Midbrain (tissue), 1 donor: ENCODE measurements at regions not wholly inside any gene's neighbourhood (a gene's known extent, or its start where the extent isn't known, plus 50 kb on each side); places are given as distances from the start of the nearest gene placed in this dataset.

Experiments used
- DNase-seq: peaks from one replicate; lab custom pipeline; 2025; lab: John Stamatoyannopoulos, UW

DNA sequence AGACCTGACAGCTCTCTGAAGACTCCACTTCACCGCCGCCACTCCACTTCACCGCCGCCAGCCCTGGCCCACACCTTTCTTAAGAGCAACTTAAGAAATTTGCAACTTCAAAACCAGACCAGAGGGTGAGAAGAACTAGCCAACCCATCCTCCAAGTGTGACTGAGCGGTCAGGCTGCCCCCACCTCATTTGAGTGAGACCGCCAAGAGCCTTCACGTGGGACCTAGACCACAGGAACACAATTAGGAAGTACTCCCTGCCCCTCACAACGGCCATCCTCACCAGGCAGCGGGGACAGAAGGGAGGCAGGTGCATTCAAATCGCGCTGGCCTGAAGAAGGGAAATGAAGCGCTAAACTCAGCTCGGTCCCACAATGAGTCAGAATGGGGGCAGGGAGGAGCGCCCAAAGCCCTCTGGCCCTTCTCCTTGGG is 156.8 kb upstream of the BCL6 start:
- no peak for DNase-seq

DNA sequence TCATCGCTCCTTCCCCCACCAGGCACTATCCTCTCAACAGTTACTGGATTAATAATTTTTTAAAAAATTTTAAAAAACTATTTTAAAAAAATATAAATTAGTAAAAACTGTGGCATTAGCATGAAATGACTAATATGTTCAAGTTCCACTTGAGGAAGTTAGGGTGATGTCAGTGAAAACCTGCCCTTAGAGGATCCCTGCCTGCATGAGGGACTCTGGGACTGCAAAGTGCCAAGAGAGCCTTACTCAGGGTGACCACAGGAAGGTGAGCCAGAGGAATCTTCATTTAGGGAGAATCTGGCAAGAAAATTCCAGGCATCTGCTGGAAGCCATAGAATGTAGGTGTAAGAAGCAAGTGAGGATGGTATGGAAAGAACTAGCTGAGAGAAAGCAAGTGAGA is 157.7 kb upstream of the BCL6 start:
- no peak for DNase-seq

DNA sequence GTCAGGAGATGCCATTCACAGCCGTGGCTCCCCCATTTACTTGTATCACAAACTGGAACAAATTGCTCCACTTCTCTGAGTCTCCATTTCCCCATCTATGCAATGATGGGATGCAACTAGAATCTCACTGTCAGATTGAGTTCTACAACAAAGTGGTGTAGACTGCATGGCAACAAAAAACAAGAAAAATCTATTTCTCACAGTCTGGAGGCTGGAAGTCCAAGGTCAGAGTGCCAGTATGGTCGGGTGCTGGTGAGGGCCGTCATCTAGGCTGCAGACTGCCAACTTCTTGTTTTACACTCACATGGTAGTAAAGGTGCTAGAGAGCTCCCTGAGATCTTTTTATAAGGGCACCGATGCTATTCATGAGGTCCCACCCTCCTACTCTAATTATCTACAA is 158.4 kb upstream of the BCL6 start:
- no peak for DNase-seq

DNA sequence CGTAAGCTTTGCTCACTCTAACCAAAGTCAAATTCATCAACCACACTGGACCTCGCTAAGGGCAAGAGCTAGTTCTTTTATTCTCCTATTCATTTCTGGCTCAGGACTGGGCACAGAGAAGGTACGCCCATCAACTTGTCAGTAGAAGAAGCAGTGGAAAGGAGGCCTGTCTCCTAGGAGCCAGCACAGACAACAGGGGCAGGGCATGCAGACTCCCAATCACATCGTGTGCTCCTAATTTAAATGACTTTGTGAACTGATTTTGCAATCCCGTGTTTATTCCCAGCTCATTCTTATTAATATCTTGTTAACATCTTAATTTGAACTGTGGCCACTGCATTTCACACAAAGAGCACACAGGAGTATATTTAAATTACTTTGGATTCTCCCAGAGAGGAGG is 161.1 kb upstream of the BCL6 start:
- DNase-seq: no peak

DNA sequence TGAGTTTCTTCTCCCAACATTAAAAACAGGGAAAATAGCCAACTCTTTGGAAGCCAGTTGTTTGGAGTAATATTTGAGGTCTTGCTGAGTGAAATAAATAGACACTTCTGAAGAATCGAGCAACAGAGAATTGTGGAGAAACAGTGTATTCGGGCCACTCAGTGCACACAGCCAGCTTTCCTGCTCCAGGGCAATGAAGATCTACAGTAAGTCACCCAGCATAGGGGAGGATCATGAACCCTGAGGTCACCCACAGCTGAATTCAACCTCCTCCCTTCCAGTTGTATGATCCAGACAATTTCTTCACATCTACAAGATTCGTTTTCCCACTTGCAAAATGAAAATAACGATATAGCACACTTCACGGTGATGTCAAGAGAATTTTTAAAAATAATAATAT is 161.7 kb upstream of the BCL6 start:
- no peak for DNase-seq

- DNase-seq: no peak
These were observed 164.6 kb upstream of the BCL6 start for GRCh38 chr3:187909866-187910265.

DNA sequence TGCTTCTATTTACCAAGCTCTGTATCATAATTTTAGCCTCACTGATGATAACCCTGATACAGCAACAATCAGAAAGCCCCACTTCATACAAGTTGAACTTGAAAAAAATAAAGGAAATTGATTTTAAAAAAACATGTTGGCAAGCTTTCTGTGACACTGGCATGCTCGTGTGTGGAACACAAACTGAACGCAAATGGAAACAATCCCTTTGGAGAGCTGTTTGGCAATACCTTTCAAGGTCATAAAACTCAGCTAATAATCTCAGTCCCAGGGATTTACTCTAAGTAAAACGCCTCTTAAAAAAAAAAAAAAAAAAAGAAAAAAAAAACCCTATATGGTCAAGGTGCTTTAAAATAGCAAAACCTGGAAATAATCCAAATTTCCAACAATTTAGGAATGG is 166.7 kb upstream of the BCL6 start:
- no peak for DNase-seq

GRCh38 chr3:187913617-187914033 is 168.4 kb upstream of the BCL6 start:
- no peak for DNase-seq

DNA sequence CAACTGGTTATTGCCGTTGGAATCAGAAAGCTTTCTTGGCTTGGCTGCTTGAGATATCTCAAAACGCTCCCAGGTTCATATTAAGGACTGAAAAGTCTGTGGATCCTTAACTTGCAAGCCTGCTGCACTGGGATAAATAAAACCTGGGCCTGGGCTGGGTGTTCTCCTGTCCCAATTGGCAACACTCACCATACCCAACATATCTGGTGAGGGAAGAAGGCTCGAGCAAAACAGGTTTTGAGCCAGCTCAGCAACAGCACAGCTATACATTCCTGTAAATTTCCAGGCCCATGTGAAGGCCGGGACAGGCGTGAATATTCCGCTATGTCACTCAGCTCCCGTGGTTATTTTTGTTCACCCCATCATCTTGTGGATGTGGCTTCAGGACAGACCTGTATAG is 169.0 kb upstream of the BCL6 start:
- no peak for DNase-seq

GRCh38 chr3:187916072-187916471 is 170.8 kb upstream of the BCL6 start:
- no peak for DNase-seq

- DNase-seq: no peak
These were observed 172.9 kb upstream of the BCL6 start for GRCh38 chr3:187918081-187918644.

- no peak for DNase-seq
These were observed 173.8 kb upstream of the BCL6 start for GRCh38 chr3:187919048-187919447.

- DNase-seq: no peak
These were observed 174.3 kb upstream of the BCL6 start for GRCh38 chr3:187919544-187919943.

DNA sequence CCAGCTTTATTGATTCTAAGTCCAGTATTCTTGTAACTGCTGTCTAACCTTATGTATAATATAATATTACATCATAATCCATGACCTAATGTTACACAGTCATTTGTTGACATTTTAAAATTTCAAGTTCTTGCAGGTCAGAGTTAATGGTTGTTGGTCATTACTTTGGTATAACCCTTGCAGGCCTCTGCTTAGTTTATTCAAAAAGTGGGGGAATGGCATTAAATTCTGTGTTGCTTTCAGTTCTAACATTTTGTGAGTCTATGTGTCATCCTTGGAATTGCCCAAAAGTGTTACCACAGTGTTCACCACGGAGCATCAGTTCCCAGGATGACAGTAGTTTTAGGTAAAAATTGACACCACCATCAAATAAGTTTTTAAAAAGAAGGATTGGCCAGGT is 174.8 kb upstream of the BCL6 start:
- no peak for DNase-seq

- no peak for DNase-seq
These were observed 175.6 kb upstream of the BCL6 start for GRCh38 chr3:187920913-187921312.

DNA sequence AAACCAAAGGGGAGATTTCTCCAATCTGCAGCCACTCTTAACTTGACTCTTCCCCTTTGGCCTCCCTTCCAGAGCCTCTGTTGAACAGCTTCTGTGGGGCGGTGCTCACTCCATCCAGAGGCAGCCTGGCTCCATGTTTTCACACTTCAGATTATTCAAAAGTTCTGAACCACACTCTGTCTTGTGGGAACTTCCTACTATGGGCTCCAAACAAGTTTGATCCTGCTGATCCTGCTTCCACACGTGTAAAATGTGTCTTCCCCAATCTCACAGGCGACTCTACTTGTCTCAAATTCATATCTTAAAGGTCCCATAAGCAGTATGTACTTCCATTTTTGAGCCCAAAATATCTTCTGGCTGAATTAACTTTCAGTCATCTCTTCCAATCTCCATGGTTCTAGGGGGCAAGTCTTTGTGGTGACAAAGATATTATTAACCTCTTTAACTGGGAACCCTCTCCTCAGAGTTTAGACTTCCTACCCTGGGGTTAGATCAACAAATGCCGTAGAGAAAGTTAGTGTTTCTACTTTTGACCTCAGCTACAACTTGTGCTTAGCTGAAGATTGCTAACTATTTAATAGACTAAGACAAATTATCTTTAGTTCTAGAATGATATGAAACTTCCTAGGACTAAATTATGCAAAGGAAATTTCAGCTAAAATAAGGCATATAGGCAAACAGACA is 176.3 kb upstream of the BCL6 start:
- DNase-seq: no peak

- no peak for DNase-seq
These were observed 177.6 kb upstream of the BCL6 start for GRCh38 chr3:187922704-187923416.

- DNase-seq: no peak
These were observed 179.4 kb upstream of the BCL6 start for GRCh38 chr3:187924651-187925050.

- no peak for DNase-seq
These were observed 180.1 kb upstream of the BCL6 start for GRCh38 chr3:187925326-187925725.

- no peak for DNase-seq
These were observed 181.4 kb upstream of the BCL6 start for GRCh38 chr3:187926620-187927019.

DNA sequence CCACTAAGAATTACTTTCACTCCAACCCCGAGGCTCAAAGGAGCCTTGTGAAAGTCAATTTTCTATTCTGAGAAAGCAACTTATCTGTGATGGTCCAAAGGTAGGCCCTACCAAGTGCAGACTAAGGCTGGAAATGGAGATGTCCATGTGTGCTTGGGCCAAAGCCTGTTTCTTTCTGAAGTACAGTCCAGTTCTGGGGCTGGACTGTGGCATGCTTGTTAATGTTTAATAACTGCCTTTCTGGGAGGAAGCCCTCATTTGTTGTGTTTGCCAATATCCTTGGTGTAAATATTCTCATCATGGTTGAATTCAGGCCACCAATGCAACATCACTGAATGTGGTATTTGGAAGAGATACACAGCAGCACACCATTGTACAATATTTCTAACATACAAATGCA is 182.3 kb upstream of the BCL6 start:
- DNase-seq: no peak

- no peak for DNase-seq
These were observed 184.0 kb upstream of the BCL6 start for GRCh38 chr3:187929112-187929816.

DNA sequence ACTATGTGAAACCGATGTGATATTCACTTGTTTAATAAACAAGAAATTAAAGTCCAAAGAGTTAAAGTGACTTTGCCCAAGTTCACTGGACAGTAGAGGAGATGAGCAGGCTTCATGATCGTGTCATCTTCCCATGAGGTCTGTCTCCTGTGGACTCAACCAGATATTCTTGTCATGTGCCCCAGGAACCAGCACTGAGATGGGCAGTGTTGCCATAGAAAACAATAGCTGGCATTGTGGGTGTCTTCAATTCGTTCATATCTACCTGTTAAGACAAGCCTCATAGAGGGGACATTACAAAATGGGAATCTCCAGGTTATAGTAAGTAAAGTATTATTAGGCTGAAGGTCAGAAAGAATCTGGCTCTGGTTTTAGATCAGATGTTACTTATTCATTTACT is 184.8 kb upstream of the BCL6 start:
- DNase-seq: no peak
